ENCODE measurements at regions not wholly inside any gene's neighbourhood (a gene's known extent, or its start where the extent isn't known, plus 50 kb on each side); places are given as distances from the start of the nearest gene placed in this dataset.
"Not testable (repeated sequence)": the region's sequence is repeated elsewhere in the genome, so short reads cannot be mapped to it uniquely, and the experiment has no call there.

GRCh38 chr2:193377789-193378188 lies 1183.1 kb upstream of the TMEFF2 start:
- no peak overlapping the region for H3K4me3 ChIP-seq (ENCODE audit: low read depth, low read length)
- DNase-seq (ENCODE audit: low read depth): no peak
- no peak for TF ChIP-seq CTCF (IDR thresholded peaks at IDR 0.05; ENCODE audit: insufficient read depth, low read length)

- TF ChIP-seq CTCF (IDR thresholded peaks at IDR 0.05; ENCODE audit: insufficient read depth, low read length): no peak
- DNase-seq (ENCODE audit: low read depth): no peak
- no peak overlapping the region for H3K4me3 ChIP-seq (ENCODE audit: low read depth, low read length)
Measured at GRCh38 chr2:193373120-193373519, 1178.4 kb upstream of the TMEFF2 start.

GRCh38 chr2:193371200-193371599 lies 1176.5 kb upstream of the TMEFF2 start:
- no peak overlapping the region for H3K4me3 ChIP-seq (ENCODE audit: low read depth, low read length)
- TF ChIP-seq CTCF (IDR thresholded peaks at IDR 0.05; ENCODE audit: insufficient read depth, low read length): no peak
- no peak for DNase-seq (ENCODE audit: low read depth)

GRCh38 chr2:193368615-193369014 lies 1173.9 kb upstream of the TMEFF2 start:
- no peak overlapping the region for H3K4me3 ChIP-seq (ENCODE audit: low read depth, low read length)
- TF ChIP-seq CTCF (IDR thresholded peaks at IDR 0.05; ENCODE audit: insufficient read depth, low read length): no peak
- DNase-seq (ENCODE audit: low read depth): no peak

- no peak for TF ChIP-seq CTCF (IDR thresholded peaks at IDR 0.05; ENCODE audit: insufficient read depth, low read length)
- no peak for DNase-seq (ENCODE audit: low read depth)
- no peak overlapping the region for H3K4me3 ChIP-seq (ENCODE audit: low read depth, low read length)
Measured at GRCh38 chr2:193357508-193357907, 1162.8 kb upstream of the TMEFF2 start.

- not testable (repeated sequence) for H3K4me3 ChIP-seq (ENCODE audit: low read depth, low read length); DNase-seq (ENCODE audit: low read depth)
Measured at GRCh38 chr2:193352665-193353242, 1158.0 kb upstream of the TMEFF2 start.

- no peak for TF ChIP-seq CTCF (IDR thresholded peaks at IDR 0.05; ENCODE audit: insufficient read depth, low read length)
- no peak for DNase-seq (ENCODE audit: low read depth)
Measured at GRCh38 chr2:193350509-193350908, 1155.8 kb upstream of the TMEFF2 start.

More at GRCh38 chr2:193350509-193350908, 1155.8 kb upstream of the TMEFF2 start:
- no peak overlapping the region for H3K4me3 ChIP-seq (ENCODE audit: low read depth, low read length)

All from fibroblast of the aortic adventitia (primary cell).